GM18870 (cell line): ENCODE measurements at regions not wholly inside any gene's neighbourhood (a gene's known extent, or its start where the extent isn't known, plus 50 kb on each side); places are given as distances from the start of the nearest gene placed in this dataset.

ENCODE experiments used
- ATAC-seq: cut with Tn5 transposase; IDR thresholded peaks from one replicate; pipeline ENCODE4 v1.9.1; 2021; ENCODE audit warnings: moderate library complexity; ENCODE audit not compliant: unreplicated experiment

GRCh38 chr2:114065731-114066130 lies 175.8 kb downstream of the ACTR3 start:
- no peak for ATAC-seq

- ATAC-seq: no peak
These were observed 176.4 kb downstream of the ACTR3 start for GRCh38 chr2:114066186-114066747.

DNA sequence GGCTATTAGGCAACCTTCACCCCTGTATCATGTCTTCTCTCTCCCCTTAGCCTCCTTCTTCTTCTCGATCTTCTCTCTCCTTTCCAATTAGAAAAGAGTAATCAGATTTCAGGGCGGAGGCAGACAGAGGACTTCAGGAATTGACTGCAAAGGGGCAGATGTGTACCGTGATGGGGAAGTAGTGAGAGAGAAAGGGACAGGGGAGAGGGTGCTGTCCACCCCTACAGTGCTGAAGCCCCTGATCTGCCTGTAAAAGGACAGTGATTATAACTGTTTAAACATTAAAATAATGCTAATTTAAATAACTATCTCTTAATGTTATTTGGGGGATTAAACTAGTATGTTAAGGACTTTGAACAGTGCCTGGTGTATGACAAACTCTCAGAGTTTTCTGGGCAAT lies 178.5 kb downstream of the ACTR3 start:
- no peak for ATAC-seq

GRCh38 chr2:114076961-114077360 lies 187.1 kb downstream of the ACTR3 start:
- no peak for ATAC-seq

- no peak for ATAC-seq
These were observed 189.6 kb downstream of the ACTR3 start for GRCh38 chr2:114079366-114080004.

GRCh38 chr2:114082731-114083433 lies 193.0 kb downstream of the ACTR3 start:
- no peak for ATAC-seq

GRCh38 chr2:114083717-114084387 lies 194.0 kb downstream of the ACTR3 start:
- peak; percentile 93 for ATAC-seq

DNA sequence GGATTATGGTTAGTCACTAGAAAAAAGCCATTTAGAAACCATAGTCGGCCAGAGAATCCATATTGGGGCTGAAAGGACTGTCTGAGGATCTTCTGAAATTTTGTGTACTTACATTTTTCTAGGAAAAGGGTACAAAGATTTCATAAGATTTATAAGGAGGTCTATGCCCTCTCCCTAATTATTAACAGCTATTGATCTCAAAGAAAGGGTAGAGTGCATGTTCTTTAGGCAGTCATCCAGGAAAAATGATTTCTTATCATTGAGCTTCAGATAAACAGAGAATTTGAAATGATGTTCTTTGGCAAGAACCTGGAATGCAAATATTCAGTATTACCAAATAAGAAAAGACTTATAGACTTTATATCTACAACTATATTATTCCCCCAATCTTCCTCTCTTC lies 195.3 kb downstream of the ACTR3 start:
- no peak for ATAC-seq

- no peak for ATAC-seq
These were observed 196.1 kb downstream of the ACTR3 start for GRCh38 chr2:114085992-114086391.

- no peak for ATAC-seq
These were observed 199.9 kb downstream of the ACTR3 start for GRCh38 chr2:114089636-114090319.

GRCh38 chr2:114091010-114091409 lies 201.1 kb downstream of the ACTR3 start:
- ATAC-seq: no peak

GRCh38 chr2:114108249-114108648 lies 218.4 kb downstream of the ACTR3 start:
- no peak for ATAC-seq

DNA sequence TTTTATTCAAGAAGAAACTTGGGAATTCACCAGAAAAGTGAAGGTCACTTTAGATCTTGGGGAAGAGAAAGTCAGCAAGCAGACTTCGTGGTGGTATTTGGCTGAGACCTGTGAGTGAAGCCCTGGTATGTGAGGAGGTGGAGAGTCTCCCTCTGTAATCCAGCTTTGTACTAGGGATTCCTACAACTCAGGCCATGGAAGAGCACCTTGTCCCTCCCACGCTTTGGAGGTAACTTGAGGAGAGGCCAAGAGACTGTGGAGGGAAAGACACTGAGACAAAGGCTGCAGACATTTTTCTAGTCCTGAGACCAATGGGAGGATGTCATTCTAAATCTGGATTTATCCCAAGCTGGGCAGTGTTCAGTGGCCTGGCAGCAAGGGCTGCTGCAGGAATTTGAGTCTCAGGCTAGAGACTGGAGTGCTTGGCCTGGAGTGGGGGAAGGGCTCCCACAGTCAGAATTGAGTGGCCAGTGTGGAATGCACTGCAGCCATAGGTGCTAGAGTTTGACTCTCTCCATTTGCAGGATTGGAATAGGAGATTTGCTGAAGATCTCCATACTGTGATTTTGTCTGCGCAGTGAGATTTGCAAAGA lies 219.0 kb downstream of the ACTR3 start:
- ATAC-seq: no peak

- ATAC-seq: no peak
These were observed 221.4 kb downstream of the ACTR3 start for GRCh38 chr2:114111329-114111728.

GRCh38 chr2:114113518-114113917 lies 223.6 kb downstream of the ACTR3 start:
- no peak for ATAC-seq

GRCh38 chr2:114118088-114118487 lies 228.2 kb downstream of the ACTR3 start:
- no peak for ATAC-seq

DNA sequence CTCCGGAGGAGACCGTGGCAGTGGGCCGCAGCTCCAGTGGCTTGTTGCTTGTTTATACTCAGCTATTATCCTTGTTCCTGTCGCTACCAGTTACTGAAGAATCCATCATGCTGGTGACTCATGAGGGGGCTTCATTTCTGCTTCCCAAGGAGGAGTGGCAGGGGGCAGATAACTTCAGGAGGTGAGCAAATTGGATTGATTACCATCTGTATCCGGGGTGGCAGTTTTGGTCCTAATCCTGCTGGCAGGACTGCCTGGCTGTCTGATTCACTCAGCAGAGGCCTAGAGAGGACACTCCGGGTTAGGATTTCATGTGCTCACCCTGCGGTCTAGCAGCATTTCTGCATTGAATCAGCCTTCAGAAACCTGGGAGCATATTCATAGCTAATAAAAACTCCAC lies 230.0 kb downstream of the ACTR3 start:
- ATAC-seq: no peak

DNA sequence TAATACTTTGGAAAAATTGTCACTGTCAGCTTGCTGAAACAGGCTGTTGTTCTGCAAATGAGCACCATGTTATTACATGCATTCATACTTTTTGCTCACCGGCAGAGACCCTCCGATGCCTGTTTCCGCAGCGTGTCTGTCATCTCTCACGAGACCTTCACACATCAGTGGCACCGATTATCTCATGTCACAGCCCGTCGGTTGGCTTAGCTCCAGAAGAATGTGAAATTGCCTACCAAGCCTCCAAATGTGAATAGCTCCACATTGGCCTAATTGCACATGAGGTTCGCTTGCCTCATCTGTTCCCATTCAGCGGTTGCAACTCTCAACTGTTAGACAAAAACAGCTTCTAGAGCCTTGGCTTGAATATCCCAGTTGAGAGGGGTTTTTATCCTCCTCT lies 233.0 kb downstream of the ACTR3 start:
- no peak for ATAC-seq

DNA sequence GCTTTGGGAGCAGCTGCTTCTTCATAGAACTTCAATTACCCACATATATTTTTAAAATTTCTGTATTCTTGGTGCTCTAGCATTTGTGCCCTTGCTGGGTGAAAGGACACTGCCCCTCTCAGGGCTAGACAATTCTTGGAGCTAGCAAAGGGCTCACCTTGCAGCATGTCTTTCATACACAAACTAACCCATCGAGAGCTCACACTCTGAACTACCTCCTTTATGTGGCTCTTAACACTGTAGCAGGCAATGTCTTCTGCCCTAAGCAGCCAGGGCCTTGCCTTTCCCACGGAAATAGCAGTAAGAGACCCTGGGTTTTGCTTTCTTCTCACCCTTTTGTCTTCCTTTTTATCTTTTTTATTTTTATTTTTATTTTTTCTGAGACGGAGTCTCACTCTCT lies 234.0 kb downstream of the ACTR3 start:
- no peak for ATAC-seq

- no peak for ATAC-seq
These were observed 237.5 kb downstream of the ACTR3 start for GRCh38 chr2:114127372-114127771.

DNA sequence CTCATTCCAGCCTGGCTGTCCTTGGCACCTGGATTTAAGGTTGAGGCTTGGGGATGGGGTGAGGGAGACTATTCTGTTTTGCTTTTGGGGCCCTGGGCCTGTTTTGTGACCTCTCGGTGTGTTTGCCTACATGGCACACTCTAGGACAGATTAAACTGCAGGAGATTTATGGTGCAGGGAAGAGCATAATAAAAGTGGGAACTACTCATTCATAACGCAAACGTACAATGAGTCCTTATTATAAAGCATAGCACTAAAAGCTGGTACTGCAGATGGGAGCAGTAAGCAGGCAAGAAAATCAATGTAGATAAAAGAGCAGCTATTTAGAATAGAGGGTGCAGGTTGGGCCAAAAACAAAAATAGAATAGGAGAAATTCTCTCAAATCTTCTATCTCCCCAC lies 238.4 kb downstream of the ACTR3 start:
- no peak for ATAC-seq
